ENCODE measurements at regions not wholly inside any gene's neighbourhood (a gene's known extent, or its start where the extent isn't known, plus 50 kb on each side); places are given as distances from the start of the nearest gene placed in this dataset.

DNA sequence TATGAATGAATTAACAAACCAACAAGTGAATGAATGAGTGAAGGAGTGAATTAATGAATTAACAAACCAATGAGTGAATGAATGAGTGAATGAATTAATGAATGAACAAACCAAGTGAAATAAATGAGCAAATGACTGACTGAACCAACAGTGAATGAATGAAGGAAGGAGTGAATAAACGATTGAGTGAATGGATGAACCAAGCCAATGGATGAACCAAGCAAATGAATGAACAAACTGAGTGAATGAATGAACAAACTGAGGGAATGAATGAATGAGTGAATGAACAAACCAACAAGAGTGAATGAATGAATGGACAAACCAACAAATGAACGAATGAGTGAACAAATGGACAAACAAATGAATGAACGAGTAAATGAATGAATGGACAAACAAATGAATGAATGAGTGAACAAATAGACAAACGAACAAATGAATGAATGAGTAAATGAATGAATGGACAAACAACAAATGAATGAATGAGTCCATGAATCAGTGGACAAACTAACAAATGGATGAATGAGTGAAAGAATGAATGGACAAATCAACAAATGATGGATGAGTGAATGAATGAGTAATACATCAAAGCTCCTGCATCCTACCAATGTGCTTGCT, 69.5 kb downstream of the NPTX2 start:
- Histone ChIP-seq H3K4me3 (ENCODE audit: low read depth in 1 of 3, low read length in 3 of 3) (no peak overlapping the region), H3K27me3 (ENCODE audit: control insufficient read depth in 4 of 4, insufficient read depth in 4 of 4, low read length in 3 of 4) (peaks cover 0 to 4% (median 0%) of the 10 kb centered on the region in 4 donors), H3K36me3 (ENCODE audit: control insufficient read depth in 4 of 4, insufficient read depth in 3 of 4, low read depth in 1 of 4, low read length in 3 of 4) (no peaks in the 10 kb centered on the region), H3K27ac (ENCODE audit: low read depth in 1 of 2, low read length in 2 of 2) (no peak overlapping the region), H3K4me1 (ENCODE audit: control insufficient read depth in 4 of 4, insufficient read depth in 4 of 4, low read length in 3 of 4) (no peaks in the 10 kb centered on the region), H3K9ac (ENCODE audit: low read depth in 1 of 2, low read length in 2 of 2) (no peak overlapping the region), H3K9me3 (ENCODE audit: control insufficient read depth in 4 of 4, low read length in 3 of 4) (peaks cover 3 to 10% (median 5%) of the 10 kb centered on the region in 4 donors)
- TF ChIP-seq HNF4G (IDR thresholded peaks at IDR 0.05) (no peak), TAF1 (conservative IDR thresholded peaks at IDR 0.05) (no peak), JUND (IDR thresholded peaks at IDR 0.05) (no peak), GABPA (IDR thresholded peaks at IDR 0.05 in 1 of 2, conservative IDR thresholded peaks at IDR 0.05 in 1 of 2) (no peak), RAD21 (IDR thresholded peaks at IDR 0.05) (no peak), HNF4A (conservative IDR thresholded peaks at IDR 0.05) (no peak), NR2F2 (IDR thresholded peaks at IDR 0.05) (no peak), SP1 (IDR thresholded peaks at IDR 0.05) (no peak), RXRA (IDR thresholded peaks at IDR 0.05) (no peak), FOXA1 (IDR thresholded peaks at IDR 0.05) (no peak)
- TF ChIP-seq, protein P1, sequence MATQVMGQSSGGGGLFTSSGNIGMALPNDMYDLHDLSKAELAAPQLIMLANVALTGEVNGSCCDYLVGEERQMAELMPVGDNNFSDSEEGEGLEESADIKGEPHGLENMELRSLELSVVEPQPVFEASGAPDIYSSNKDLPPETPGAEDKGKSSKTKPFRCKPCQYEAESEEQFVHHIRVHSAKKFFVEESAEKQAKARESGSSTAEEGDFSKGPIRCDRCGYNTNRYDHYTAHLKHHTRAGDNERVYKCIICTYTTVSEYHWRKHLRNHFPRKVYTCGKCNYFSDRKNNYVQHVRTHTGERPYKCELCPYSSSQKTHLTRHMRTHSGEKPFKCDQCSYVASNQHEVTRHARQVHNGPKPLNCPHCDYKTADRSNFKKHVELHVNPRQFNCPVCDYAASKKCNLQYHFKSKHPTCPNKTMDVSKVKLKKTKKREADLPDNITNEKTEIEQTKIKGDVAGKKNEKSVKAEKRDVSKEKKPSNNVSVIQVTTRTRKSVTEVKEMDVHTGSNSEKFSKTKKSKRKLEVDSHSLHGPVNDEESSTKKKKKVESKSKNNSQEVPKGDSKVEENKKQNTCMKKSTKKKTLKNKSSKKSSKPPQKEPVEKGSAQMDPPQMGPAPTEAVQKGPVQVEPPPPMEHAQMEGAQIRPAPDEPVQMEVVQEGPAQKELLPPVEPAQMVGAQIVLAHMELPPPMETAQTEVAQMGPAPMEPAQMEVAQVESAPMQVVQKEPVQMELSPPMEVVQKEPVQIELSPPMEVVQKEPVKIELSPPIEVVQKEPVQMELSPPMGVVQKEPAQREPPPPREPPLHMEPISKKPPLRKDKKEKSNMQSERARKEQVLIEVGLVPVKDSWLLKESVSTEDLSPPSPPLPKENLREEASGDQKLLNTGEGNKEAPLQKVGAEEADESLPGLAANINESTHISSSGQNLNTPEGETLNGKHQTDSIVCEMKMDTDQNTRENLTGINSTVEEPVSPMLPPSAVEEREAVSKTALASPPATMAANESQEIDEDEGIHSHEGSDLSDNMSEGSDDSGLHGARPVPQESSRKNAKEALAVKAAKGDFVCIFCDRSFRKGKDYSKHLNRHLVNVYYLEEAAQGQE (IDR thresholded peaks at IDR 0.05): no peak
- TF ChIP-seq, protein P2, sequence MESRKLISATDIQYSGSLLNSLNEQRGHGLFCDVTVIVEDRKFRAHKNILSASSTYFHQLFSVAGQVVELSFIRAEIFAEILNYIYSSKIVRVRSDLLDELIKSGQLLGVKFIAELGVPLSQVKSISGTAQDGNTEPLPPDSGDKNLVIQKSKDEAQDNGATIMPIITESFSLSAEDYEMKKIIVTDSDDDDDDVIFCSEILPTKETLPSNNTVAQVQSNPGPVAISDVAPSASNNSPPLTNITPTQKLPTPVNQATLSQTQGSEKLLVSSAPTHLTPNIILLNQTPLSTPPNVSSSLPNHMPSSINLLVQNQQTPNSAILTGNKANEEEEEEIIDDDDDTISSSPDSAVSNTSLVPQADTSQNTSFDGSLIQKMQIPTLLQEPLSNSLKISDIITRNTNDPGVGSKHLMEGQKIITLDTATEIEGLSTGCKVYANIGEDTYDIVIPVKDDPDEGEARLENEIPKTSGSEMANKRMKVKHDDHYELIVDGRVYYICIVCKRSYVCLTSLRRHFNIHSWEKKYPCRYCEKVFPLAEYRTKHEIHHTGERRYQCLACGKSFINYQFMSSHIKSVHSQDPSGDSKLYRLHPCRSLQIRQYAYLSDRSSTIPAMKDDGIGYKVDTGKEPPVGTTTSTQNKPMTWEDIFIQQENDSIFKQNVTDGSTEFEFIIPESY (IDR thresholded peaks at IDR 0.05): no peak
- TF ChIP-seq, protein P3, sequence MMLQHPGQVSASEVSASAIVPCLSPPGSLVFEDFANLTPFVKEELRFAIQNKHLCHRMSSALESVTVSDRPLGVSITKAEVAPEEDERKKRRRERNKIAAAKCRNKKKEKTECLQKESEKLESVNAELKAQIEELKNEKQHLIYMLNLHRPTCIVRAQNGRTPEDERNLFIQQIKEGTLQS (IDR thresholded peaks at IDR 0.05): no peak
- TF ChIP-seq, protein P4, sequence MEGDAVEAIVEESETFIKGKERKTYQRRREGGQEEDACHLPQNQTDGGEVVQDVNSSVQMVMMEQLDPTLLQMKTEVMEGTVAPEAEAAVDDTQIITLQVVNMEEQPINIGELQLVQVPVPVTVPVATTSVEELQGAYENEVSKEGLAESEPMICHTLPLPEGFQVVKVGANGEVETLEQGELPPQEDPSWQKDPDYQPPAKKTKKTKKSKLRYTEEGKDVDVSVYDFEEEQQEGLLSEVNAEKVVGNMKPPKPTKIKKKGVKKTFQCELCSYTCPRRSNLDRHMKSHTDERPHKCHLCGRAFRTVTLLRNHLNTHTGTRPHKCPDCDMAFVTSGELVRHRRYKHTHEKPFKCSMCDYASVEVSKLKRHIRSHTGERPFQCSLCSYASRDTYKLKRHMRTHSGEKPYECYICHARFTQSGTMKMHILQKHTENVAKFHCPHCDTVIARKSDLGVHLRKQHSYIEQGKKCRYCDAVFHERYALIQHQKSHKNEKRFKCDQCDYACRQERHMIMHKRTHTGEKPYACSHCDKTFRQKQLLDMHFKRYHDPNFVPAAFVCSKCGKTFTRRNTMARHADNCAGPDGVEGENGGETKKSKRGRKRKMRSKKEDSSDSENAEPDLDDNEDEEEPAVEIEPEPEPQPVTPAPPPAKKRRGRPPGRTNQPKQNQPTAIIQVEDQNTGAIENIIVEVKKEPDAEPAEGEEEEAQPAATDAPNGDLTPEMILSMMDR (IDR thresholded peaks at IDR 0.05; ENCODE audit: low read depth, low read length, missing input control): no peak
- DNase-seq (ENCODE audit: low spot score): no peak
- 59% methylated on average over 4 of the region's 4 CpGs for WGBS

GRCh38 chr7:98687111-98687751, 70.1 kb downstream of the NPTX2 start:
- WGBS: 68% methylated on average over 12 of the region's 12 CpGs
- DNase-seq (ENCODE audit: low spot score): no peak
- no peak overlapping the region for H3K27ac ChIP-seq (ENCODE audit: low read depth in 1 of 2, low read length in 2 of 2)
- H3K36me3 ChIP-seq (ENCODE audit: control insufficient read depth in 4 of 4, insufficient read depth in 3 of 4, low read depth in 1 of 4, low read length in 3 of 4): no peaks in the 10 kb centered on the region
- peaks cover 0 to 2% (median 0%) of the 10 kb centered on the region in 4 donors for H3K27me3 ChIP-seq (ENCODE audit: control insufficient read depth in 4 of 4, insufficient read depth in 4 of 4, low read length in 3 of 4)
- H3K4me1 ChIP-seq (ENCODE audit: control insufficient read depth in 4 of 4, insufficient read depth in 4 of 4, low read length in 3 of 4): no peaks in the 10 kb centered on the region
- H3K9ac ChIP-seq (ENCODE audit: low read depth in 1 of 2, low read length in 2 of 2): no peak overlapping the region
- peaks cover 3 to 10% (median 5%) of the 10 kb centered on the region in 4 donors for H3K9me3 ChIP-seq (ENCODE audit: control insufficient read depth in 4 of 4, low read length in 3 of 4)
- H3K4me3 ChIP-seq (ENCODE audit: low read depth in 1 of 3, low read length in 3 of 3): no peak overlapping the region
- TF ChIP-seq, protein P3 (IDR thresholded peaks at IDR 0.05): no peak
- TF ChIP-seq YY1 (IDR thresholded peaks at IDR 0.05) (no peak), HNF4G (IDR thresholded peaks at IDR 0.05) (no peak), HNF4A (conservative IDR thresholded peaks at IDR 0.05) (no peak), RXRA (IDR thresholded peaks at IDR 0.05) (no peak), NR2F2 (IDR thresholded peaks at IDR 0.05) (no peak), FOXA2 (IDR thresholded peaks at IDR 0.05) (no peak)
- TF ChIP-seq, protein P1 (IDR thresholded peaks at IDR 0.05): no peak
- TF ChIP-seq, protein P2 (IDR thresholded peaks at IDR 0.05): no peak

Measured in liver (tissue), 8 donors.